Loucy (cell line): ENCODE measurements at regions not wholly inside any gene's neighbourhood (a gene's known extent, or its start where the extent isn't known, plus 50 kb on each side); places are given as distances from the start of the nearest gene placed in this dataset.

Source experiments
- CTCF ChIP-seq: fragments of 200-600 bp; sonication (generic); conservative IDR thresholded peaks from 2 replicates; pipeline ENCODE4 v1.5.1; 2014; ENCODE audit warnings: mild to moderate bottlenecking, antibody characterized with exemption, low read length
- EZH2phosphoT487 ChIP-seq: fragments of 200-600 bp; IDR thresholded peaks from 2 replicates; pipeline ENCODE4 v1.6.1; 2018; ENCODE audit warnings: antibody characterized with exemption, mild to moderate bottlenecking, moderate library complexity, borderline replicate concordance

GRCh38 chr13:40172878-40173277, 493.6 kb downstream of the FOXO1 start:
- no peak for TF ChIP-seq CTCF
- TF ChIP-seq EZH2phosphoT487, result no peak
